KMS-11 (cell line): ENCODE measurements at regions not wholly inside any gene's neighbourhood (a gene's known extent, or its start where the extent isn't known, plus 50 kb on each side); places are given as distances from the start of the nearest gene placed in this dataset.

ENCODE experiments used
- H2AFZ ChIP-seq: fragments of 200-600 bp; sonication (generic); 2 replicates; pipeline ENCODE4 v1.6.1; 2016; ENCODE audit warnings: antibody characterized with exemption, mixed run types, low read depth
- H3K27ac ChIP-seq: fragments of 200-600 bp; sonication (generic); 2 replicates; pipeline ENCODE4 v1.6.1; 2016; ENCODE audit warnings: mild to moderate bottlenecking, mixed run types
- H3K27me3 ChIP-seq: fragments of 200-600 bp; sonication (generic); 2 replicates; pipeline ENCODE4 v1.6.1; 2017; ENCODE audit warnings: mild to moderate bottlenecking, low read depth, mixed run types, moderate library complexity; ENCODE audit not compliant: insufficient read depth
- H3K36me3 ChIP-seq: fragments of 200-600 bp; sonication (generic); 2 replicates; pipeline ENCODE4 v1.6.1; 2017; ENCODE audit warnings: mild to moderate bottlenecking, mixed run types; ENCODE audit not compliant: insufficient read depth
- H3K4me1 ChIP-seq: fragments of 200-600 bp; sonication (generic); 2 replicates; pipeline ENCODE4 v1.6.1; 2016; ENCODE audit warnings: mild to moderate bottlenecking, low read depth, mixed run types; ENCODE audit not compliant: poor library complexity, severe bottlenecking
- H3K4me2 ChIP-seq: fragments of 200-600 bp; sonication (generic); 2 replicates; pipeline ENCODE4 v1.7.0; 2016; ENCODE audit warnings: mild to moderate bottlenecking, mixed run types
- H3K4me3 ChIP-seq: fragments of 200-600 bp; sonication (generic); IDR thresholded peaks from 2 replicates; pipeline ENCODE4 v1.6.1; 2017; ENCODE audit warnings: low read depth, low read length, mixed read lengths; ENCODE audit not compliant: insufficient read depth
- H3K79me2 ChIP-seq: fragments of 200-600 bp; sonication (generic); 2 replicates; pipeline ENCODE4 v1.6.1; 2016; ENCODE audit warnings: low read depth, mixed run types; ENCODE audit not compliant: insufficient read depth
- H3K9ac ChIP-seq: fragments of 200-600 bp; sonication (generic); 2 replicates; pipeline ENCODE4 v1.6.1; 2016; ENCODE audit warnings: mild to moderate bottlenecking, mixed run types
- H4K20me1 ChIP-seq: fragments of 200-600 bp; sonication (generic); 2 replicates; pipeline ENCODE4 v1.6.1; 2016; ENCODE audit warnings: mild to moderate bottlenecking, mixed run types; ENCODE audit not compliant: insufficient read depth
- TF ChIP-seq, protein P1 (sequence below): fragments of 200-600 bp; sonication (generic); conservative IDR thresholded peaks from 2 replicates; pipeline ENCODE4 v1.6.1; 2017; ENCODE audit warnings: low read depth, mild to moderate bottlenecking, antibody characterized with exemption, low read length, moderate library complexity, mixed read lengths

DNA sequence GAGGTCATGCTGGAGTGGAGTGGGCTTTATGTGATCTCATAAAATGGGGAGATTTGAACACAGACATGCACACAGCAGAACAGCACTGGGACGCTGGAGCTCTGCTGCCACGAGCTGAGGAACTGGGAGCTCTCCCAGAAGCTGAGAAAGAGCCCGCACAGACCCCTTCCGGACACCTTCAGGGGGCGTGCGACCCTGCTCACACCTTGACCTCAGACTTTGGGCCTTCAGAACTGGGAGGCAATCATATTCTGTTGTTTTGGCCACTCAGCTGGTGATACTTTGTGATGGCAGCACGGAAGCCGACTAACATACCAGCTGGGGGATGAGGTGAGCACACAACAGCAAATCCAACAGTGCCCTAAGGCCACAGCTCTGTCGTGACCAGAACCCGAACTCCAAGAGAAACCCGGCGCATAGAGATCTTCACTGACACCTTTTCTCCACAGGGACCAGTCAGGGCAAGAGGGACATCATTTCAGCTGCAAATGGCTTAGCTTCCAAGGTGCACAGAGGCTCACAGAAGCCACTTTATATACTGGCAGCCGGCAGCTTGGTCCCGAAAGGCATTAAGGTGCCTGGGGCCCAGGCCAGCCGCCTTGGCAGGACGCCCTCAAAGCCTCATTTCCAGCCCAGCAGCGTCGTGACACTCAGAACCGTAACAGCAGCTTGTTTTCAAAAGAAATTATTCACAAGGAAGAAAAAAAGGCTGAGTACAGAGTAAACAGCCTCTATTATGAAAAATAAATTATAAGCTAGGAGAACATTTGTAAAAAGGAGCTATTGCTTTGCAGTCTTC, 89.3 kb downstream of the RNASET2 start:
- Histone ChIP-seq H3K4me3 (no peak overlapping the region), H3K4me1 (no peaks in the 10 kb centered on the region), H3K79me2 (no peaks in the 10 kb centered on the region), H3K27me3 (no peaks in the 10 kb centered on the region), H3K4me2 (no peak overlapping the region), H3K27ac (no peak overlapping the region), H4K20me1 (no peaks in the 10 kb centered on the region), H2AFZ (no peak overlapping the region), H3K36me3 (no peaks in the 10 kb centered on the region), H3K9ac (no peak overlapping the region)
- TF ChIP-seq, protein P1, sequence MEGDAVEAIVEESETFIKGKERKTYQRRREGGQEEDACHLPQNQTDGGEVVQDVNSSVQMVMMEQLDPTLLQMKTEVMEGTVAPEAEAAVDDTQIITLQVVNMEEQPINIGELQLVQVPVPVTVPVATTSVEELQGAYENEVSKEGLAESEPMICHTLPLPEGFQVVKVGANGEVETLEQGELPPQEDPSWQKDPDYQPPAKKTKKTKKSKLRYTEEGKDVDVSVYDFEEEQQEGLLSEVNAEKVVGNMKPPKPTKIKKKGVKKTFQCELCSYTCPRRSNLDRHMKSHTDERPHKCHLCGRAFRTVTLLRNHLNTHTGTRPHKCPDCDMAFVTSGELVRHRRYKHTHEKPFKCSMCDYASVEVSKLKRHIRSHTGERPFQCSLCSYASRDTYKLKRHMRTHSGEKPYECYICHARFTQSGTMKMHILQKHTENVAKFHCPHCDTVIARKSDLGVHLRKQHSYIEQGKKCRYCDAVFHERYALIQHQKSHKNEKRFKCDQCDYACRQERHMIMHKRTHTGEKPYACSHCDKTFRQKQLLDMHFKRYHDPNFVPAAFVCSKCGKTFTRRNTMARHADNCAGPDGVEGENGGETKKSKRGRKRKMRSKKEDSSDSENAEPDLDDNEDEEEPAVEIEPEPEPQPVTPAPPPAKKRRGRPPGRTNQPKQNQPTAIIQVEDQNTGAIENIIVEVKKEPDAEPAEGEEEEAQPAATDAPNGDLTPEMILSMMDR: no peak

DNA sequence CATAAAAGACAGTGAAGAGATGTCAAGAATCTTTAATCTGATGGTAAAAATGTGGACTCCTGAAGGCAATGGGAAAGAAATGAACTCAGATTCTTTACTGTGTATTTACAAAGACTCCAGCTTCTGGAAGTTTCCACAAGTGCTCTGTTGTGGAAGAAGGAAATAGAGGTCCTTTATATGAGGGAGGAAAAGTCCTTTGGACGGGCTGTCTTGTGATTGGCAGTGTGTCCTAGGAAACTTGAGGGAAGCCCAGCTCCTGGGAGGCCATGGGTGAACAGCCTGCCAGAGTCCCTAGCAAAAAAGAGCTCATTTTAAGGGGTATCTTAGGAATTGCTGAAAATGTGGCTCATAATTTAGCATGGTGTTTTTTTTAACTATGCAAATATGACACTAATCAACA, 92.0 kb downstream of the RNASET2 start:
- Histone ChIP-seq H3K79me2 (no peaks in the 10 kb centered on the region), H3K4me3 (no peak overlapping the region), H3K9ac (no peak overlapping the region), H2AFZ (no peak overlapping the region), H3K4me2 (no peak overlapping the region), H3K27ac (no peak overlapping the region), H3K4me1 (no peaks in the 10 kb centered on the region), H4K20me1 (no peaks in the 10 kb centered on the region), H3K27me3 (no peaks in the 10 kb centered on the region), H3K36me3 (no peaks in the 10 kb centered on the region)
- TF ChIP-seq, protein P1: no peak

DNA sequence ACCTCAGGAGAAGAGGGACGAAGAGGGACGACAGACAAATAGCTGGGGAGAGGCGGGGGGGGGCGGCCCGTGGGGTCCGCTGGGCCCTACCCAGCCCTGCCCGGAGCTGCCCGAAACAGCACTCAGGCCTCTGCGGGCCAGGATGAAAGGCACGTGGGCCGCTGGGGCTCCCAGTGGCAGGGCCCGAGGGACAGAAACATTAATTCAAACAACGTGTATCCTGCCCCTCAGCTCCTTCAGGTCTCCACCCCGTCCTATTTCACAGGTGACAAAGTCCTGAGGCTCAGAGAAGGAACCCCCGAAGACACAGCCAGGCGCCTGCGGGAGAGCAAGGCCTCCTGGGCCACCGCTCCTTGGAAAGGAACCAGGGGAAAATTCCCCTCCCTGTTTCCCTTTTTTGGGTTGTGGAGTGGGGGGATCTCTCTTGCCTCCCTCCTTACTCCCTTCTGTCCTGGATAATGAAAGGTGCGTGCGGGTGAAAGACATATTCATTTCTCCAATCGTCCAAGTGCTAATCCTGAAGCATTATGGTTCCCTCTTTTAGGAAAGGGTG, 93.3 kb downstream of the RNASET2 start:
- Histone ChIP-seq H3K9ac (no peak overlapping the region), H3K4me1 (no peaks in the 10 kb centered on the region), H3K27ac (no peak overlapping the region), H3K36me3 (no peaks in the 10 kb centered on the region), H3K79me2 (no peaks in the 10 kb centered on the region), H3K4me3 (no peak overlapping the region), H3K4me2 (no peak overlapping the region), H3K27me3 (no peaks in the 10 kb centered on the region), H4K20me1 (no peaks in the 10 kb centered on the region), H2AFZ (no peak overlapping the region)
- TF ChIP-seq, protein P1: no peak

DNA sequence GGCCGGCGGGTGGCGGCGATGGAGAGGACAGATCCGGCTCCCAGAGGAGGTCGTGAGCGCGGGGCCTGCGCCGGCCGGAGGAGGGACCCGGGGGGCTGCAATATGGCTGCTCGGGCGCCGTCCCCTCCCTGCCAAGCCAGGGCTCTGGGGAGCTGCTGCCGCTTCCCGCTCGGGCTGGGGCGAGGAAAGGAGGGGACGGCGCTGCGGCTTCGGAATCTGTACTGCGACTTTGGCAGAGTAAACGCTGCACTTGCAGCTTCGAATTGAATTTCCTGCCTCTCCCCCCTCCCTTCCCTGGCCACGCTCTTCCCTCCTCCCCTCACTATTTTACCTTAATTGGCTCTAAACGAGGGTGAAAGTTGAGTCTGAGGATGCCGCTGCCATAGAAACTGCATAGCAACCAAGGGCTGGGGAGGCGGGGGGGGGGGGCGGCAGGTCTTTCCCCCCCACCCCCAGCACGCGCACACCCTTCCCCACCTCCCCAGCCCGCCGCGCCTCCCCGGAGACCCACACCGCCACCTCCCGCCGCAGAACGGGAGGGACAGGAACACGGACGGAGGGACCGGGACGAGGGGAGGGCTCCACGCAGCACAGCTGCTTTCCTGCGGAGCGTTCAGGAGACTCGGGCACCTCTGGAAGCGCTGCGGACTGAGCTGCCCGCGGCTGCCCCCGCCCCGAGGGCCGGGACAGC, 93.9 kb downstream of the RNASET2 start:
- H3K4me1 ChIP-seq: no peaks in the 10 kb centered on the region
- H3K79me2 ChIP-seq: no peaks in the 10 kb centered on the region
- no peaks in the 10 kb centered on the region for H4K20me1 ChIP-seq
- H3K4me2 ChIP-seq: no peak overlapping the region
- H3K36me3 ChIP-seq: no peaks in the 10 kb centered on the region
- no peak overlapping the region for H3K4me3 ChIP-seq
- no peak overlapping the region for H3K9ac ChIP-seq
- TF ChIP-seq, protein P1: no peak
- H3K27me3 ChIP-seq: no peaks in the 10 kb centered on the region
- H2AFZ ChIP-seq: no peak overlapping the region
- H3K27ac ChIP-seq: no peak overlapping the region
